ENCODE measurements at regions not wholly inside any gene's neighbourhood (a gene's known extent, or its start where the extent isn't known, plus 50 kb on each side); places are given as distances from the start of the nearest gene placed in this dataset.

DNA sequence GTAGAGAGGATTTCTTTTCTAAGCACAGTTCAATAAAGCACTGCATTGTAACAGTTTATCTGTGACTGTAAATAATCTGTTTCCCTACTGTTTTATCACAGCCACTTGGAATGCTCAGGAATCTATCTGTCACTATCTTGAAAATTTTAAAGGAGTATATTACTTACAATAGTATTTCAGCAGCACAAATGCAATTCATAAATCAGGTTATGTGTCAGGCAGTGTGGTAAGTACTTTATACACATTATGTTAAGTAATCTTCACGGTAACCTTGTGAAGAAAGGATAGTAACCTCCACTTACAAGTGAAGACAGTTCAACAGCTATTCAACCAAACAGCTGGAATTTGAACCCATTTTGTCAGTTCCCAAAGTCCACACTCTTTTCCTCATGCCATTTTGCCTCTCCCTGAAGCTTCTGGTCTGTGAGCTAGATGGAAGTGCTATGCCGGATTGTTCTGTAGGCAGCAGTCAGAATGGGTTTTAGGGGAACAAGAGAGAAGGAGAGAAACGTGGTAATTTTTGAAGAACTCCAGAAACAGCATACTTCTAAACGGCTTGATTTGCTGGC, 125.0 kb downstream of the KLF12 start:
- H3K9ac ChIP-seq (ENCODE audit: low read depth, low read length), result no peak overlapping the region
- no peak for ATAC-seq (ENCODE audit: low read depth)
- ChIA-PET CTCF (no interaction called here), POLR2A (ENCODE audit: unreplicated experiment) (no interaction called here)
- no peak overlapping the region for H3K4me3 ChIP-seq (ENCODE audit: insufficient read depth, low read depth, low read length)
- H3K4ac ChIP-seq (ENCODE audit: low read depth, low read length), result no peak overlapping the region
- no peak overlapping the region for H3K23ac ChIP-seq (ENCODE audit: low read depth, low read length)
- H3K36me3 ChIP-seq (ENCODE audit: control insufficient read depth, insufficient read depth, low read length), result no peaks in the 10 kb centered on the region
- H4K5ac ChIP-seq (ENCODE audit: low read depth, low read length), result no peak overlapping the region
- intact Hi-C loops (cut with micrococcal nuclease) (no loop called here), in situ Hi-C loops (cut with MboI; ENCODE audit: low sequenced_read_pairs) (no loop called here), dilution Hi-C loops (cut with HindIII; ENCODE audit: low sequenced_read_pairs, unreplicated experiment) (no loop called here)
- no peak overlapping the region for H2BK120ac ChIP-seq (ENCODE audit: low read depth, low read length)
- DNase-seq, result no peak
- no peaks in the 10 kb centered on the region for H3K4me1 ChIP-seq (ENCODE audit: control insufficient read depth, insufficient read depth, low read length)
- H3K9me1 ChIP-seq (ENCODE audit: insufficient read depth, low read length), result no peaks in the 10 kb centered on the region
- H2BK5ac ChIP-seq (ENCODE audit: low read depth, low read length, poor library complexity, severe bottlenecking), result no peak overlapping the region
- no peaks in the 10 kb centered on the region; the same call in 1 of the 2 replicates for H4K20me1 ChIP-seq (ENCODE audit: insufficient read depth, low read length)
- no peak overlapping the region for H2AK9ac ChIP-seq (replicated peaks; ENCODE audit: low read depth, low read length, poor library complexity)
- no peaks in the 10 kb centered on the region for H3K27me3 ChIP-seq (ENCODE audit: control insufficient read depth, insufficient read depth, low read length)
- no peak overlapping the region for H3K14ac ChIP-seq (replicated peaks; ENCODE audit: low read depth, low read length)
- no TSS peak for BruUV-seq (replicated peaks)
- no peak overlapping the region for H3K18ac ChIP-seq (ENCODE audit: low read depth, low read length)
- no peak overlapping the region for H4K91ac ChIP-seq (ENCODE audit: insufficient read depth, low read depth, low read length)
- H3K27ac ChIP-seq (ENCODE audit: insufficient read depth, low read length), result no peak overlapping the region
- no CpG with 5 or more reads among the region's 4 CpGs for WGBS, 2 experiments (ENCODE audit: extremely low coverage in 2 of 2, insufficient read length in 1 of 2)
- H3K79me1 ChIP-seq (ENCODE audit: low read depth in 1 of 2, low read length in 2 of 2), result peaks cover 40 to 48% of the 10 kb centered on the region in 2 experiments
- no peak overlapping the region for H2AFZ ChIP-seq (replicated peaks; ENCODE audit: low read length, poor library complexity)
- H4K8ac ChIP-seq (ENCODE audit: low read depth in 2 of 2, low read length in 2 of 2), result no peak overlapping the region
- TF ChIP-seq RFX5 (IDR thresholded peaks at IDR 0.05; ENCODE audit: low read depth, low read length) (no peak), MAFK (IDR thresholded peaks at IDR 0.05; ENCODE audit: low read depth, low read length) (no peak), RCOR1 (IDR thresholded peaks at IDR 0.05; ENCODE audit: insufficient replicate concordance, low read length) (no peak), SMC3 (IDR thresholded peaks at IDR 0.05; ENCODE audit: low read depth, low read length) (no peak), MXI1 (IDR thresholded peaks at IDR 0.05; ENCODE audit: borderline replicate concordance, low read depth, low read length) (no peak)
- TF ChIP-seq, protein P1, sequence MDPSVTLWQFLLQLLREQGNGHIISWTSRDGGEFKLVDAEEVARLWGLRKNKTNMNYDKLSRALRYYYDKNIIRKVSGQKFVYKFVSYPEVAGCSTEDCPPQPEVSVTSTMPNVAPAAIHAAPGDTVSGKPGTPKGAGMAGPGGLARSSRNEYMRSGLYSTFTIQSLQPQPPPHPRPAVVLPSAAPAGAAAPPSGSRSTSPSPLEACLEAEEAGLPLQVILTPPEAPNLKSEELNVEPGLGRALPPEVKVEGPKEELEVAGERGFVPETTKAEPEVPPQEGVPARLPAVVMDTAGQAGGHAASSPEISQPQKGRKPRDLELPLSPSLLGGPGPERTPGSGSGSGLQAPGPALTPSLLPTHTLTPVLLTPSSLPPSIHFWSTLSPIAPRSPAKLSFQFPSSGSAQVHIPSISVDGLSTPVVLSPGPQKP (IDR thresholded peaks at IDR 0.05; ENCODE audit: borderline replicate concordance, low read depth, low read length), result no peak
- TF ChIP-seq, protein P2, sequence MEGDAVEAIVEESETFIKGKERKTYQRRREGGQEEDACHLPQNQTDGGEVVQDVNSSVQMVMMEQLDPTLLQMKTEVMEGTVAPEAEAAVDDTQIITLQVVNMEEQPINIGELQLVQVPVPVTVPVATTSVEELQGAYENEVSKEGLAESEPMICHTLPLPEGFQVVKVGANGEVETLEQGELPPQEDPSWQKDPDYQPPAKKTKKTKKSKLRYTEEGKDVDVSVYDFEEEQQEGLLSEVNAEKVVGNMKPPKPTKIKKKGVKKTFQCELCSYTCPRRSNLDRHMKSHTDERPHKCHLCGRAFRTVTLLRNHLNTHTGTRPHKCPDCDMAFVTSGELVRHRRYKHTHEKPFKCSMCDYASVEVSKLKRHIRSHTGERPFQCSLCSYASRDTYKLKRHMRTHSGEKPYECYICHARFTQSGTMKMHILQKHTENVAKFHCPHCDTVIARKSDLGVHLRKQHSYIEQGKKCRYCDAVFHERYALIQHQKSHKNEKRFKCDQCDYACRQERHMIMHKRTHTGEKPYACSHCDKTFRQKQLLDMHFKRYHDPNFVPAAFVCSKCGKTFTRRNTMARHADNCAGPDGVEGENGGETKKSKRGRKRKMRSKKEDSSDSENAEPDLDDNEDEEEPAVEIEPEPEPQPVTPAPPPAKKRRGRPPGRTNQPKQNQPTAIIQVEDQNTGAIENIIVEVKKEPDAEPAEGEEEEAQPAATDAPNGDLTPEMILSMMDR (conservative IDR thresholded peaks at IDR 0.05; ENCODE audit: low read depth, low read length), result no peak
- H2AK5ac ChIP-seq (ENCODE audit: low read depth, low read length), result no peak overlapping the region
- H2BK15ac ChIP-seq (ENCODE audit: low read depth, low read length), result no peak overlapping the region
- H3K9me3 ChIP-seq (ENCODE audit: control insufficient read depth, insufficient read depth, low read length), result no peaks in the 10 kb centered on the region
- no peak overlapping the region for H3K56ac ChIP-seq (ENCODE audit: extremely low read depth, insufficient read depth, low read length)
- no peak overlapping the region for H2BK20ac ChIP-seq (ENCODE audit: low read depth, low read length)
- no peak overlapping the region for H3K4me2 ChIP-seq (ENCODE audit: low read depth, low read length)
